COLO829 (cell line): ENCODE measurements at regions not wholly inside any gene's neighbourhood (a gene's known extent, or its start where the extent isn't known, plus 50 kb on each side); places are given as distances from the start of the nearest gene placed in this dataset.

Source experiments
- DNase-seq: peaks from one replicate; pipeline ENCODE4 v3.0.0; 2012; ENCODE audit warnings: low spot score

DNA sequence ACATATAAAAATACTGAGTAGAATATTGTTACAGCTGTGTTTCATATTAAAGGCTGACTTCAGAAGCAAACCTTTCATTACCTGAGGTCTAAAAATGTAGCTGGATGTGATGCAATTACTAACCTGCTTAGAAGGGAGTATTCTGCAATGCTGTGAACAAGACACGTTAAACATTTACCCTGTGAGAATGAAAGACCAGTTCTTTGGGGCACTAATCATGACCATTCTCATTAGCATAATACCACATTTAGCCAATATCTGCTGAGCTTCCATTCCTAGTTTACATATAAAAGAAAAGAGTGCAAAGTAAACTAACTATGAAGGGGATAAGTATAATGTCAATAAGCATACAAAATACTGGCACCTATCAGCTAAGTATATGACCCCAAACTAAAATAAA, 784.0 kb upstream of the KLHL29 start:
- no peak for DNase-seq

DNA sequence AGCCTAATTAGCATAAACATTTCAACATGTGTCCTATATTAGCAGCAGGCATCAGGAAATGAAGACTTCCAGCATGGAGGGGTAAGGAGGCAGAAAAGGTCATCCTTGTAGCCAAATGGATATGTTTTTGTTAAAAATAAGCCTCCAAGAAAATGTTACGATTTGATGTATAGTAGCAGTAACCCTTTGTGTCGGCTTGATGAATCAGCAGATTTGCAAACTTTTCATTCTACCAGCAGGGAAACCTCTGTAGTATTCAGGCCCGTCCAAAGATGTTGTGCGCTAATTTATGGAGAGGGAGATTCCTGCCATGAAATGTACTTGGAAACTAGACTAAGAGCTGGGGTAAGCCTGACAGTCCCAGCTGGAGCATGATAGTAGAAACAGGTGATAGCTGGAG, 780.8 kb upstream of the KLHL29 start:
- no peak for DNase-seq

DNA sequence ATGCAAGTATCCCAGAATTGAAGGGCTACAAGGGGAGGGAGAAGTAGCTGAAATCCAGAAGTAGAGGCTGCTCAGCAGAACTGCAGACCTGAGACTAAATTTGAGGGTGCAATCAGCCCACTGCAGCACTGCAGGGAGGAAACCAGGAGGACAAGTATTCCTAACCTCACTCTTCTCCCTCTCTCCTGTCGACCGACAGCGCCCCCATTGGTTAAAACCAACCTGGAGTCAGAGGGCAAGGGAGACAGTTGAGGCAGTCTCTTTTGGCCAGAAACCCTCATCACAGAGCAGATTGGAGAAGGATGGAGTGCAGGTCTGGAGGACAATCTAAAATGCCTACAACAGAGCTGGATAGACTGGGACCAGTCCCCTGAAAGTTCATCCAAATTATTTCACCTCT, 768.9 kb upstream of the KLHL29 start:
- no peak for DNase-seq

DNA sequence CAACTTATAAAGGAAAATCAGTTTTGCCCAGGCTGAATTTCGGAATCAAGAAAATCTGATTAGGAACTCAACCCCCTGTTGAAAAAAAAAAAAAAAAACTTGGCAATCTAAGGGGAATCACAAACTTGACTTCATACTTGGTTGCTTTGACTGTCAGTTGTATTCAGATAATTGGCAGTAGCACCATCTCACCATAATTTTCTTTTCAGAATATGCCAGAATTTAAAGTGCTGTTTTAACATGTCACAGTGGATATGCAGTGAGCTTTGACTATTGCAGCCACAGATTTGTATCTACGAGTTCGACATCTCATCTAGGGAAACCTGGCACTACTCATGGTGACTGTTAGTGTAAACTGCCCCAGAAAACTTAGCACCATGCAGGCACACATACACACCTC, 761.4 kb upstream of the KLHL29 start:
- DNase-seq = no peak

DNA sequence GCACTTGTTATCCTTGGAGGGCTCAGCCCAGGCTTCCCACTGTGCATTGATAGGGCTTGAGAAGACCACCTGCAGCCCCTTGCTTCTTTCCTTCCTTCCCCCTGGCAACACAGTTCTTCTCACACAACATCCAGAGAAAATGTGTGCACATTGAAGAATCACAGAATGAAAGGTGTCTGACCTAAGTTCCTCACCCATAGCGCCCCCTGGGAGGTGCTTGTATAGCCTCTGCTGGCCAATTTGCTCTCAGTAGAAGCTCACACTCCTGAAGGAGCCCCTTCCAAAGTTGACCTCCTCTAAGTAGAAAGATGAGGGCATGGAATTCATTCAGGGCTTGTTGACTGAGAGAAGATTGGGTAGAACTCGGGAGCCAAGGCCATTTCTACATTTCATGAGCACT, 758.4 kb upstream of the KLHL29 start:
- DNase-seq = no peak

DNA sequence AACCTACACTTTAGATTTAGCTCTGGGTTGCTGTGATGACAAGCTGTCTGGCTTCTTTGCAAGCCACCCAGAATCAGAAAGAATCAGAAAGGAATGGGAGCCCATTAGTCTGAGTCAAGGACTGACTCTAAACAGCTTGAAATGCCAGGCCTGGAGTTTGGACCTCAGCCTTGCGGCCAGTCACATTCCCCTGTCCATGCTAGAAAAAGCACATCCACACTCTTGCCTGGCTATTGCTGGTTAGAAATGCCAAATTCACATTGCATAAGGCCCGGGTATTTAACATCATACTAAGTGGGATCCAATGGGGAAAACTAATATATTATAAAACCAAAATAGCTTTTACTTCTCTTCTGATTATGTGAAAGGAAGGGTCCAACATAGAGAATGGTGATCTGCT, 756.8 kb upstream of the KLHL29 start:
- no peak for DNase-seq

DNA sequence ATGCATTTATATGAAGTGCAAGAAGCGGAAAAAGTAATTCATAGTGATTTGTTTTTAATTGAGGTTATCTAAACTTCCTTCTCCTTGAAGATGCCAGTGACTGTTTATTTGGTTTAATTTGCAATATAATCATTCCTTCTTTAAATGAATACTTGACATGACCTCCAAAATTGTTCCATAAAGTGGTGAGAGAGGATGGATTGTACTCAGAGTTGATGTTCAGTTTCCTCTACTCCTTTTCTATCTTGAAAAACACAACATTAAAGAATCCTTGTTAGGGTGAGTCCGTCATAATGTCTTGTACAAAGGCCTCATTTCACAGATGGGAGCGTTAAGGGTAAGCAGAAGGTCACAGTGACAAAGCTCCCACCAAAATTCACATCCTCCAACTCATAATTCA, 756.1 kb upstream of the KLHL29 start:
- DNase-seq = peak; percentile 5

DNA sequence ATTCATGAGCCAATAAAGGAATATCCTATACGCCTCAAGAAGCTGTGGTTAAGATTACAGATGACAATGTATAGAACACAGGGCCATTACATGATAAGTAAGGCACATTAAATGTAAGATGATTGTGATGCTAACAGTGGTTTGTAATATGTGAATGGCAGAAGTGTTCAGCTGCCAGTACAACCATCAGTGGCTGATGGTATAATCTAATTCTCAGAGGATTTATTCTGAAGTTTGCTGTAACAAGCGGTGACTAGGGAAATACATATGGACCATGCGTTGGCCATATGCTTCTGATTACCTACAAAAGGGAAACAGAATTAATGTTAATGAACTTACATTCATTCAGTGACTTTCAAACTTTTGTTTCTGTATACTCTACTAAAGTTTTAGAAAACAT, 750.8 kb upstream of the KLHL29 start:
- no peak for DNase-seq

DNA sequence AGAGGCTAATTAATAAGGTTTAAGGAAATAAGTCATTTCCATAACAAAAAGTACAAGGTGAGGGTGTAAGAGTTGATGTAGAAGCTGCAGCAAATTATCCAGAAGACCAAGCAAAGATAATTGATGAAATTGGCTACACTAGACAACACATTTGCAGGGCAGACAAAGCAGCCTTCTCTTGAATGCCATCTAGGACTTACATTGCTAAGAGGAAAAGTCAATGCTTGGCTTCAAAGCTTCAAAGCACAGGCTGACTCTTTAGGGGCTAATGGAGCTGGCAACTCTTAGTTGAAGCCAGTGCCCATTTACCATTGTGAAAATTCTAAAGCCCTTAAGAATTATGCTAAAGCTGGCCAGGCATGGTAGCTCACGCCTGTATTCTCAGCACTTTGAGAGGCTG, 728.6 kb upstream of the KLHL29 start:
- DNase-seq = no peak

DNA sequence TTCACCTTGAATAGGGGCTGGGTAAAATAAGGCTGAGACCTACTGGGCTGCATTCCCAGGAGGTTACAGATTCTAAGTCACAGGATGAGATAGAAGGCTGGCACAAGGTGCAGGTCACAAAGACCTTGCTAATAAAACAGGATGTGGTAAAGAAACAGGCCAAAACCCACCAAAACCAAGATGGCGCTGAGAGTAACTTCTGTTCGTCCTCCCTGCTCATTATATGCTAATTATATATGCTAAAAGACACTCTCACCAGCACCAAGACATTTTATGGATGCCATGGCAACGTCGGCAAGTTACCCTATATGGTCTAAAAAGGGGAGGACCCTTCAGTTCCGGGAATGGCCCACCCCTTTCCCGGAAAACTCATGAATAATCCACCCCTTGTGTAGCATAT, 711.5 kb upstream of the KLHL29 start:
- no peak for DNase-seq

DNA sequence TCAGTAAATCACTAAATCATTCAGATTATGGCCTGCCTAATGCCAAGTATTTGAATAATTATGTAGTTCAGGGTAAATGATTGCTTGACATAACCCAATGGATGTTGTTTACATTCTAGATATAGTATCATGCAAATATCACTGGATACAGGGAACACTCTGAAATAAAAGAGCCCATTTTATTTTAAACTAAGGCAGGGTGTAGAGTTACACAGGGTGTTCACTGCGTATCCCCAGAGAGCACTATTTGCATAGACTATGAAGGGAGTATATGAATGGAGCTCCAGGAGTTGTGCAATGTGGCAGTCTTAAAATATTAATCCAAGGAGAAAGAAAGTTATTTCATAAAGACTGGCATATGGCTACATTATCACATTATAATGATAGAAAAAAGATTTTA, 701.1 kb upstream of the KLHL29 start:
- DNase-seq = peak; percentile 29

DNA sequence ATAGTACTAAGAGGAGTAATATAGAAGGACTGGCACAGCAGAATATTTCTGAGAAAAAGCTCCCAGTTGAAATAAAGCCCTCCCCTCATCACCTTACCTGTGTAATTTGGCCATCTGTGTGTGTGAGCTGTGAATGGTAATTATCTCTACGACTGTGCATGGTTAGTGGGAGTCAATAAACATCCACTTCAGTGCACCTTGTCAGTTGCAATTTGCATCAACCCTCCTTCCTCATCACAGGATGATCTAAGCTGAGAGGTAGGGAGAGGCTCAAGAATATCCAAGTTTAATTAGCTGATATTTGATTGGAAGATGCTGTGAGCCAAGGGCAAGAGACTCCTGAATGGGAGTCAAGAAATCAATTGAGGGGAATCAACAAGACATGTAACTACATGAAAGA, 694.9 kb upstream of the KLHL29 start:
- DNase-seq = no peak

DNA sequence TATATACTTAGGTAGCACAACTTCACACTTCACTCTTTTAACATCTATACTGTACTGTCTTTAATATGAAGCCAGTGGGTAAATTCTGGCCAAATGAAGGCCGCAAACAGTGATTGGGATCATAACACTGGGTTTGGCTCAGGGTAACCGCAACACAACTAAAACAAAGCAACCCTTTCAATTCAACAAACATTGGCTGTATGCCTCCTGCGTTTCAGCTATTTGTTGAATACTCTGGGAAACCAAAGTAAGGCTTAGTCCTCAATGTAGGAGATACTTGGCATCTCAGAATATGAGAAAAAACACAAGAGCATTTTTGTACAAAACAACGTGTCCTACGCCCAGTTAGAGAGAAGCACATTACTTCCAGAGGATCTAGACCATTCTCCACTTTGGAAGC, 693.3 kb upstream of the KLHL29 start:
- DNase-seq = no peak

DNA sequence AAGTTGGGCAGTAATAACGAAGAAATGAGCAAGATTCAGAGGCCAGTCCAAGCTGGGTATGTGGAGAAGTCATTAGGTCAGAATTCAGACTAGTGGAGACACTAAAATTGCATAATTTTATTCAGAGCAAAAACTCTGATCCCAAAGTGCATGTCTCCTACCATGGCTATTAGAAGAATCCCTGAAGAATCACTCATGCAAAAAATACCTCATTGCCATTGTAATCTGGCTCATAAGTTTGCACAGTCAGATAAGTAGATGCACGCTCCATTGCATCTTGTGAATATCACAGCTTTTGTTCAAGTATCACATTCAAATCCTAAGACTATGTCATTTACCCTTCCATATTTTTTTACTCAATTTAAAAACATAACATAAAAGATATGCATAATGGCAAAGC, 692.2 kb upstream of the KLHL29 start:
- DNase-seq = no peak

DNA sequence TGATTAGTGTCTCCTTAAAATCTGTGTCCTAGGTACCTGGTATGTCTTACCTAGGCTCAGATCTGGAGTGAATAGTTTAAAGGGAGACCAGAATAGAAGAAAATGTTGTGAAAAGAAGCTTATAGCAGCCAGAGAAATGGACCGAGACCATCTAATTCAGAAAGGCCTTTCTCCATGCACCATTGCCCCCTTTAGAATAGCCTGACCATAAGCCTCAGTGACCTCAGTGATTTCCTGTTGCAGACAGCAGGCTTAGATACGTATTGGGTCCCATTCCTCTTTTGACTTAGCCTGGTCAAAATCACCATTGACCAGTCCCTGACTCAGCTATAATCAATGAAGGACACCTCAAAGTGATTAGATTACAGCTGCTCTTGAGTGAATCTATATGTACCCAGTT, 690.7 kb upstream of the KLHL29 start:
- no peak for DNase-seq

DNA sequence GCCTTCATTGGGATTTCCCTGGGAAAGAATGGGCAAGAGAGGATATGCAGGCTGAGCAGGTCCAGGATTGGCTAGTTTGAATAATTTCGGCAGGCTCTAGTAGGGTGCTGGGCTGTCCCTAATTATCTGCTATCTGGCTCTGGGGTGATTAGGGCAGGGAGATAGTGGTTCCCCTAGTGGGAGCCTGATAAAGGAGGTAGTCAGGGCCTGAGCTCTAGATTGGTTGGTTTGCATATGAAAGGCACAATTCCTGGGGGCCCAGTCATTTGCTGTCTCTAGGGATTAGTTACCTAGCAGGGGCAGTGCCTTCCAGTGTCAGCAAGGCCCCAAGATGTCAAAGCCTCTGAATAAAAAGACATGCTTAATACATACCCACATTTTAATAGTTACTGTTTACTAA, 690.1 kb upstream of the KLHL29 start:
- no peak for DNase-seq

DNA sequence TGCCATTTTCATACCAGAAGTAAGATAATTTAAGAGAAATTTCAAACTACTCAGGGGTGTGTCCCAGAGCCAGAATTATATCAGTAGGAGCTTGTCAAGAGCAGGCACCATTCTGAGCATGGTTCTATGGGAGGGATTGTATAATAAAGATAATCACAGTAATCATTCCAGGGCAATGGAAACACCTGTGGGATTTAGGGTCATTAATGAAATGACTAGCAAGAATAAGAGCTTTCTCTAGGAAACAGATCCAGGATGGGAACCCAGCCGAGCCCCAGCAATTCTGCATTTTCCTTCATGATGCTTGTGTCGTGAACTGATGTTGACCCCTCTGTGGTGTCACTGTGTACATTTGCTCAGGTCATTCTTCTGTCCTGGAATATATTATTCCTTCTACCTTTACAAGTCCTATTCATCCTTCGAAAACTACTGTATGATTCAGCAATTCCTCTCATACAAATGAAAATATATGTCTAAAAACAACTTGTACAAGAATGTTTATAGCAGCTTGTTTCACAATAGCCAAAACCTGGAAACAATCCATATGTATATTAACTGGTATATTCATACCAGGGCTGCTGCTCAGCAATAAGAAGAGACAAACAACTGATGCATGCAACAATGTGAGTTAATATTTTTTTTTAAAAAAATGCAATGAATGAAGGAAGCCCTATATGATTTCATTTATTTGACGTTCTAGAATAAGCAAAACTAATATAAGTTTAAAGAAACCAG, 687.8 kb upstream of the KLHL29 start:
- DNase-seq = no peak

DNA sequence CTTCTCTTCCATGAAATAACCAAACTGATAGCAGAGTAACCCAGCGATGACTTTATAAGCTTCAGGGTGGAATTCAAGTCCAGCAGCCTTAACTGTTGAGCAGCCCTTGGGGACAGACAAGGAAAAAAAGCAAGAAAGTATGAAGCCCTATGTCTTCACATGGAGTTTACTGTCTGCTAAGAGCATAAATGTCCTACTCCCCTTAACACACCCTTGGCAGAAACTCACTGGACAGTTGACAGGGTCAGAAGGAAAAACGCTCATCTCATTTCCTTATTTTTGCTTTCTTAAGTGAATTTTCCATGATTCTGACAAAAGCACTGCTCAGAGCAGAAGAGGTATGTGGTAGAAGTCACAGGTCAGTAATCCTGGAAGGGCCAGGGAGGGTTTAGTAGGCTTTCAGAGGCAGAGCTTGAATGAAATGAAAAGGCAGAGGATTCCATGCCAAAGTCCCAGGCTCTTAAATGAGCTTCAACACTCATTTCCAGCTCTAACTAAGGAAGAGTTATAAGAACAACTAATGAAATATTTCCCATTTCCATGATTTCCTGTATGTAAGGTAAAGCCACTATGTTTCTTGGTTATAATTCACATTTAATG, 683.3 kb upstream of the KLHL29 start:
- no peak for DNase-seq

DNA sequence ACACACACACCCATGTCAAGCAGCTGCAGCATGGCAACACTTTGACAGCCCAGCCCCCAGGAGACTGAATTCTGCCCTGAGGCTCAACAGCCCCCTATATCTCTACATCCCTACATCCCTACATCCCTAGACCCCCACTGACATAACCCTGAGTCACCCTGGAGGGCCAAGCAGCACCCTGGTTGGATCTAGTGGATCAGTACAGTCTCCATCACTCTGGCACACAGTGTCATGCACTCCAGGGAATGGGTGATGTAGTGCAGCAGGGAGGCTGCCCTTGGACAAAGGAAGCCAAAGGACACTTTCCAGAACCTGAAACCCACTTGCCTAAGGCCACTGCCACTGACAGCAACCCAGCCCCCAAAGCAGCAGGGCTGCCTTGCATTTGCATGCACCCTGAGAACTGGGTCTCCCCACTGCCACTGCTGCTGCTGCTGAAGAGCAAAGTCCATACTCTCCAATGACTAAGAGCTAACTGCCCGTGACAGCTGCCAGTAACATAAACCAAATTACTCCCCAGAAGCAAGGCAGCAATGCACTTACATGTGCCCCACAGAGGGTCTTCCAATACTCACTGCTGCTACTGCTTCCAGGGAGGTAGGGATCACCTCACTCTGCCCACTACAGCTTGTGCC, 681.6 kb upstream of the KLHL29 start:
- DNase-seq = no peak

DNA sequence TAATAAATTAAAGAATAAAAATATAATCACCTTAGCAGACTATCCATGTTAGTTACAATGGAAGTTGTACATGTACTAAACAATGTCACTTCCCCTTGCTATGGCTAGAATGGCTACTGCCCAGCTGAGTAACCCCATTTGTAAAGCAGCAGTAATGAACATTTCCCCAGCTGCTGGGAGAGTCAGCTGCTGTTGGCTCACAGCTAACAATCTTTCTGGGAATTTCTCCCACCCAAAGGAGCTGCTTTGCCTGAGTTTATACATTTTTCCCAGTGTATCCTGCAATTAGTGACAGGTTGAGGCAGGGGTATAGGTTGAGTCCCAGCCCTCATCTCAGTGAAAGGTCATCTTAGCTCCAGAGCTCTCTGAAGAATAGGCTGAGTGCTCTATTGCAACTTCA, 665.6 kb upstream of the KLHL29 start:
- DNase-seq = no peak

DNA sequence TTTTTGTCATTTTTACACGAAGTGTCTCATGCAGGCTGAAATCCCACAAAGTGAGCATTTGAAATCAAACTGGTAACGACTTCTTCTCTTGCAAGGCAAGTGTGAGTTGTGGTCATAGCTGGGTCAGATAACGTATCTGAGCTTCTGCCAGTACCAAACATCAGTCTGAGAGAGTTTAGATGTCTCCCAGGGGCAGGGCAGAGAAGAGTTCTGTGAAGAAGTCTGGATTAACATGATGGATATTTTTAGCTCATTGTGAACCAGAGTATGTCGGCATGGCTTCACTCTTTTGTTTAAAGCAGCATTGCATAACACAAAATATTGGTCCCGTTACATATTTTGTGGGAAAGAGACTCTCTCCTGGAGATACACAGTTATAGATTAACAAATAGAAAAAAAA, 655.5 kb upstream of the KLHL29 start:
- no peak for DNase-seq

DNA sequence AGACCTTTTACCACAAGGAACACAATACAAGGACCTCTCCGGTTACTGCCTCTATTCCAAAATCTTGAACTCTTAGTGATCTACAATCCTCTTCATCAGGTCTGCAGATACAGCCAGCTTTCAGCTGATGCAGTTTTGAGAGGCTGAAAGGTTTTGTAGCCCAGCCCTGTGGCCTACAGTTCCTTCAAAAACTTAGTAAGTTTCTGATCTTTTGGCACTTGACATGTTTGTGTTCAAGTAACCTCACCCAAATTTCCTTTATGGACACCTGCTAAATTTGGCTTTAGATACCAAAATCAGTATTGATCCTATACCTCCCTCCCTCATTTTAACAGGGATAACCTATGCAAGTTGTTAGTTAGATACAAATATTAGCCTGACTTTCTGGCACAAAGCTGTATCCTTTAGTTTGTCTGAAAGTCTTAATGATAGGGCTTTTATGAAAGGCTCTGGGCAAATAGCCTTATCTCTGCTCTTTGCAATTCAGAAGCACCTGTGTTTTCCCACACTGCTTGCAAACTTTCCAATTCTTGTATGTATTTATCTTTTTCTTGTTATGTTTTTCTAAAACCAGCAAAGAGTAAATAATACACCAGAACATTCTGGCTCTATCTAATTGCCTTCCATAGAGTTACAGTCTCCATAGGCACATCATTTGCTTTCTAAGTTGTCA, 650.5 kb upstream of the KLHL29 start:
- DNase-seq = no peak

DNA sequence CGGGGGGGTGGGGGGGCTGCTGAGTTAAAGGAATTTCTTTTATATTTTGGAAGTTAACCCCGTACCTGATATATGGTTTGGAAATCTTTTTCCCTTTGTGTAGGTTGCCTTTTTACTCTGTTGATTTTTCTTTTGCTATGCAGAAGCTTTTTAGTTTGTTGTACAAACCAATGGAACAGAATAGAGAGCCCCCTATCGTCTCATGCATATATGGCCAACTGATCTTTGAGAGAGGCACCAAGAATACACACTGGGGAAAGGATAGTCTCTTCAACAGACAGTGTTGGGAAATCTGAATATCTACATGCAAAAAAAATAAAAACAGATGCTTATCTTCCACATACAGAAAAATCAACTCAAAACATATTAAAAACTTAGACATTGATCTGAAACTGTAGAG, 647.8 kb upstream of the KLHL29 start:
- DNase-seq = no peak
